ENCODE measurements at regions not wholly inside any gene's neighbourhood (a gene's known extent, or its start where the extent isn't known, plus 50 kb on each side); places are given as distances from the start of the nearest gene placed in this dataset.

GRCh38 chr18:68555879-68556301 is 159.0 kb downstream of the TMX3 start:
- TF ChIP-seq CTCF (conservative IDR thresholded peaks at IDR 0.05) (no peak), EZH2 (IDR thresholded peaks at IDR 0.05; ENCODE audit: low read depth) (no peak)
